Gastroesophageal sphincter (tissue), 3 donors: ENCODE measurements at regions not wholly inside any gene's neighbourhood (a gene's known extent, or its start where the extent isn't known, plus 50 kb on each side); places are given as distances from the start of the nearest gene placed in this dataset.

Source experiments
- EP300 ChIP-seq: sonication (generic); formaldehyde crosslinking; IDR thresholded peaks from one replicate; pipeline ENCODE4 v1.6.1; 2017; ENCODE audit warnings: antibody characterized with exemption, mild to moderate bottlenecking
- POLR2A ChIP-seq, 2 donors: fragments of 450-650 bp; IDR thresholded peaks; one replicate each; pipeline ENCODE4 v1.6.1; 2017; ENCODE audit warnings: antibody characterized with exemption in 2 of 2, mild to moderate bottlenecking in 2 of 2, moderate library complexity in 1 of 2
- TF ChIP-seq, protein P1 (sequence below), 4 experiments: fragments of 200-600 bp in 2 of 4; fragments of 450-650 bp in 2 of 4; sonication (generic) in 1 of 4; IDR thresholded peaks; one replicate each; pipeline ENCODE4 v1.5.1; 2017 to 2019; ENCODE audit warnings: antibody characterized with exemption in 4 of 4, mild to moderate bottlenecking in 2 of 4, moderate library complexity in 2 of 4

GRCh38 chr6:91029211-91029610 is 442.3 kb upstream of the MAP3K7 start:
- TF ChIP-seq, protein P1, sequence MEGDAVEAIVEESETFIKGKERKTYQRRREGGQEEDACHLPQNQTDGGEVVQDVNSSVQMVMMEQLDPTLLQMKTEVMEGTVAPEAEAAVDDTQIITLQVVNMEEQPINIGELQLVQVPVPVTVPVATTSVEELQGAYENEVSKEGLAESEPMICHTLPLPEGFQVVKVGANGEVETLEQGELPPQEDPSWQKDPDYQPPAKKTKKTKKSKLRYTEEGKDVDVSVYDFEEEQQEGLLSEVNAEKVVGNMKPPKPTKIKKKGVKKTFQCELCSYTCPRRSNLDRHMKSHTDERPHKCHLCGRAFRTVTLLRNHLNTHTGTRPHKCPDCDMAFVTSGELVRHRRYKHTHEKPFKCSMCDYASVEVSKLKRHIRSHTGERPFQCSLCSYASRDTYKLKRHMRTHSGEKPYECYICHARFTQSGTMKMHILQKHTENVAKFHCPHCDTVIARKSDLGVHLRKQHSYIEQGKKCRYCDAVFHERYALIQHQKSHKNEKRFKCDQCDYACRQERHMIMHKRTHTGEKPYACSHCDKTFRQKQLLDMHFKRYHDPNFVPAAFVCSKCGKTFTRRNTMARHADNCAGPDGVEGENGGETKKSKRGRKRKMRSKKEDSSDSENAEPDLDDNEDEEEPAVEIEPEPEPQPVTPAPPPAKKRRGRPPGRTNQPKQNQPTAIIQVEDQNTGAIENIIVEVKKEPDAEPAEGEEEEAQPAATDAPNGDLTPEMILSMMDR (IDR thresholded peaks at IDR 0.05), result no peak
- TF ChIP-seq POLR2A (IDR thresholded peaks at IDR 0.05) (no peak), EP300 (no peak)
